C4-2B (cell line): ENCODE measurements at regions not wholly inside any gene's neighbourhood (a gene's known extent, or its start where the extent isn't known, plus 50 kb on each side); places are given as distances from the start of the nearest gene placed in this dataset.

Source experiments
- CTCF ChIP-seq: fragments of 450-650 bp; conservative IDR thresholded peaks from 2 replicates; pipeline ENCODE4 v1.5.1; 2017; ENCODE audit warnings: mild to moderate bottlenecking
- ZFX ChIP-seq: fragments of 450-650 bp; IDR thresholded peaks from 2 replicates; pipeline ENCODE4 v1.6.1; 2017

- TF ChIP-seq ZFX, result no peak
- TF ChIP-seq CTCF, result no peak
Measured at GRCh38 chr16:50933262-50933661, 191.4 kb downstream of the CYLD start.
